H9 (cell line): ENCODE measurements at regions not wholly inside any gene's neighbourhood (a gene's known extent, or its start where the extent isn't known, plus 50 kb on each side); places are given as distances from the start of the nearest gene placed in this dataset.

ENCODE experiments used
- DNase-seq: peaks from one replicate; pipeline ENCODE4 v3.0.0-alpha.2; 2017
- H2AFZ ChIP-seq: one replicate; pipeline ENCODE4 v1.6.1; 2013; ENCODE audit warnings: mild to moderate bottlenecking, low read length, control low read depth, moderate library complexity
- H2AK5ac ChIP-seq: 2 replicates; pipeline ENCODE4 v1.6.1; 2013; ENCODE audit warnings: low read length, control low read depth, mixed read lengths; ENCODE audit not compliant: insufficient read length
- H2BK120ac ChIP-seq: one replicate; pipeline ENCODE4 v1.6.1; 2013; ENCODE audit warnings: low read depth, mild to moderate bottlenecking, low read length, control low read depth, inconsistent platforms; ENCODE audit not compliant: poor library complexity, severe bottlenecking
- H2BK12ac ChIP-seq: 2 replicates; pipeline ENCODE4 v1.6.1; 2013; ENCODE audit warnings: low read length, control low read depth, mixed read lengths, low read depth; ENCODE audit not compliant: insufficient read length
- H2BK15ac ChIP-seq: 2 replicates; pipeline ENCODE4 v1.6.1; 2013; ENCODE audit warnings: low read depth, low read length, control low read depth
- H2BK20ac ChIP-seq: one replicate; pipeline ENCODE4 v1.6.1; 2013; ENCODE audit warnings: low read depth, mild to moderate bottlenecking, low read length, control low read depth, inconsistent platforms; ENCODE audit not compliant: poor library complexity, severe bottlenecking
- H2BK5ac ChIP-seq: 2 replicates; pipeline ENCODE4 v1.6.1; 2013; ENCODE audit warnings: low read length, control low read depth, mixed read lengths; ENCODE audit not compliant: insufficient read length
- H3K14ac ChIP-seq: 2 replicates; pipeline ENCODE4 v1.6.1; 2013; ENCODE audit warnings: low read length, control low read depth; ENCODE audit not compliant: insufficient read depth
- H3K18ac ChIP-seq: 2 replicates; pipeline ENCODE4 v1.6.1; 2013; ENCODE audit warnings: low read depth, mild to moderate bottlenecking, mixed read lengths, low read length, control low read depth; ENCODE audit not compliant: insufficient read length
- H3K23ac ChIP-seq: 2 replicates; pipeline ENCODE4 v1.6.1; 2013; ENCODE audit warnings: low read length, control low read depth, mixed read lengths, low read depth; ENCODE audit not compliant: insufficient read length
- H3K23me2 ChIP-seq: 2 replicates; pipeline ENCODE4 v1.6.1; 2013; ENCODE audit warnings: low read depth, mild to moderate bottlenecking, mixed read lengths, low read length, control low read depth; ENCODE audit not compliant: insufficient read length, poor library complexity, severe bottlenecking
- H3K27ac ChIP-seq: 2 replicates; pipeline ENCODE4 v1.5.1; 2013; ENCODE audit warnings: low read length, control low read depth, mixed read lengths, low read depth; ENCODE audit not compliant: insufficient read length
- H3K27me3 ChIP-seq: 2 replicates; pipeline ENCODE4 v1.6.1; 2013; ENCODE audit warnings: low read length, control low read depth, inconsistent platforms; ENCODE audit not compliant: insufficient read depth
- H3K4ac ChIP-seq: 2 replicates; pipeline ENCODE4 v1.6.1; 2013; ENCODE audit warnings: low read depth, mild to moderate bottlenecking, control low read depth, inconsistent platforms, low read length, moderate library complexity
- H3K4me1 ChIP-seq: 2 replicates; pipeline ENCODE4 v1.6.1; 2013; ENCODE audit warnings: low read length, control low read depth, inconsistent platforms; ENCODE audit not compliant: insufficient read depth
- H3K4me2 ChIP-seq: 2 replicates; pipeline ENCODE4 v1.6.1; 2013; ENCODE audit warnings: low read length, control low read depth, mixed read lengths; ENCODE audit not compliant: insufficient read length, insufficient read depth
- H3K56ac ChIP-seq: 2 replicates; pipeline ENCODE4 v1.6.1; 2013; ENCODE audit warnings: low read depth, mild to moderate bottlenecking, mixed read lengths, low read length, control low read depth; ENCODE audit not compliant: insufficient read length
- H3K79me1 ChIP-seq: 2 replicates; pipeline ENCODE4 v1.6.1; 2013; ENCODE audit warnings: low read depth, mild to moderate bottlenecking, moderate library complexity, low read length, control low read depth, inconsistent platforms; ENCODE audit not compliant: insufficient read depth, poor library complexity, severe bottlenecking
- H3K79me2 ChIP-seq: 2 replicates; pipeline ENCODE4 v1.6.1; 2013; ENCODE audit warnings: low read length, control low read depth, inconsistent platforms; ENCODE audit not compliant: insufficient read depth
- H3K9ac ChIP-seq: 2 replicates; pipeline ENCODE4 v1.6.1; 2013; ENCODE audit warnings: low read length, control low read depth, mixed read lengths; ENCODE audit not compliant: insufficient read length; ENCODE audit errors: extremely low read depth
- H3K9me3 ChIP-seq: one replicate; pipeline ENCODE4 v1.6.1; 2013; ENCODE audit warnings: low read depth, low read length, inconsistent platforms; ENCODE audit not compliant: control insufficient read depth
- H3T11ph ChIP-seq: one replicate; pipeline ENCODE4 v1.6.1; 2013; ENCODE audit warnings: mild to moderate bottlenecking, low read length, control low read depth, inconsistent platforms
- H4K20me1 ChIP-seq: one replicate; pipeline ENCODE4 v1.6.1; 2013; ENCODE audit not compliant: control insufficient read depth, insufficient read length, insufficient read depth
- H4K5ac ChIP-seq: 2 replicates; pipeline ENCODE4 v1.6.1; 2013; ENCODE audit warnings: low read depth, mild to moderate bottlenecking, mixed read lengths, low read length, control low read depth; ENCODE audit not compliant: insufficient read length
- H4K8ac ChIP-seq: replicated peaks from 2 replicates; pipeline ENCODE4 v1.6.1; 2013; ENCODE audit warnings: low read length, control low read depth, mixed read lengths, low read depth; ENCODE audit not compliant: insufficient read length
- H4K91ac ChIP-seq: 2 replicates; pipeline ENCODE4 v1.6.1; 2013; ENCODE audit warnings: low read depth, mild to moderate bottlenecking, moderate library complexity, mixed read lengths, low read length, control low read depth; ENCODE audit not compliant: insufficient read length
- H3K27ac Mint-ChIP-seq, 3 experiments: 2 replicates in 2 of 3; 3 replicates in 1 of 3; pipeline ENCODE4 v1.8.0; 2020 to 2021; ENCODE audit warnings: mixed read lengths in 3 of 3, mild to moderate bottlenecking in 1 of 3, moderate library complexity in 1 of 3
- H3K27me3 Mint-ChIP-seq: 2 replicates; pipeline ENCODE4 v1.8.0; 2021; ENCODE audit warnings: low read depth, mild to moderate bottlenecking, moderate library complexity, mixed read lengths
- H3K36me3 Mint-ChIP-seq, 3 experiments: 2 replicates in 2 of 3; 3 replicates in 1 of 3; pipeline ENCODE4 v1.8.0; 2020 to 2021; ENCODE audit warnings: low read depth in 3 of 3, mixed read lengths in 3 of 3; ENCODE audit not compliant: insufficient read depth in 1 of 3
- H3K4me1 Mint-ChIP-seq, 2 experiments: 2 replicates each; pipeline ENCODE4 v1.8.0; 2020; ENCODE audit warnings: mixed read lengths in 2 of 2
- H3K4me3 Mint-ChIP-seq, 2 experiments: 2 replicates in 1 of 2; 3 replicates in 1 of 2; pipeline ENCODE4 v1.8.0; 2020 to 2021; ENCODE audit warnings: mild to moderate bottlenecking in 2 of 2, mixed read lengths in 2 of 2, moderate library complexity in 1 of 2
- H3K9me3 Mint-ChIP-seq, 2 experiments: 2 replicates in 1 of 2; 3 replicates in 1 of 2; pipeline ENCODE4 v1.8.0; 2020; ENCODE audit warnings: mild to moderate bottlenecking in 2 of 2, mixed read lengths in 2 of 2, moderate library complexity in 1 of 2
- CTCF ChIP-seq: fragments of 200-600 bp; sonication (generic); conservative IDR thresholded peaks from 3 replicates; pipeline ENCODE4 v1.8.0; 2021; ENCODE audit warnings: antibody characterized with exemption, mild to moderate bottlenecking
- WGBS: extraction: QIAGEN DNeasy Blood & Tissue Kit; methylation state at CpG from one replicate; pipeline ENCODE4 v1.1.7; 2013; ENCODE audit warnings: missing lambda C conversion rate, low lambda C conversion rate, mixed read lengths; ENCODE audit not compliant: insufficient read length; ENCODE audit errors: extremely low coverage; 5-methylcytosine and 5-hydroxymethylcytosine counted together

GRCh38 chr16:87249425-87249824, 67.8 kb downstream of the C16orf95 start:
- Mint-ChIP-seq H3K4me3 (no peak overlapping the region), H3K27me3 (peaks cover 5% of the 10 kb centered on the region), H3K27ac (no peak overlapping the region), H3K4me1 (peaks cover 13 to 17% of the 10 kb centered on the region in 2 experiments), H3K36me3 (no peaks in the 10 kb centered on the region), H3K9me3 (no peaks in the 10 kb centered on the region)
- no peak overlapping the region for H4K8ac ChIP-seq
- H4K5ac ChIP-seq = no peak overlapping the region
- no peak overlapping the region for H2BK12ac ChIP-seq
- no peak overlapping the region for H2AK5ac ChIP-seq
- H2BK20ac ChIP-seq = no peak overlapping the region
- H3K27me3 ChIP-seq = no peaks in the 10 kb centered on the region
- H3K4me2 ChIP-seq = no peak overlapping the region
- H2AFZ ChIP-seq = no peak overlapping the region
- H3K9me3 ChIP-seq = no peaks in the 10 kb centered on the region
- no peak overlapping the region for H4K91ac ChIP-seq
- no peaks in the 10 kb centered on the region for H3K23me2 ChIP-seq
- no peaks in the 10 kb centered on the region for H4K20me1 ChIP-seq
- H3K18ac ChIP-seq = no peak overlapping the region
- H3K4me1 ChIP-seq = peaks cover 3% of the 10 kb centered on the region; the same call in 1 of the 2 replicates
- H3K23ac ChIP-seq = no peak overlapping the region
- H3K27ac ChIP-seq = no peak overlapping the region
- DNase-seq = no peak
- no peak overlapping the region for H3K9ac ChIP-seq
- H2BK15ac ChIP-seq = no peak overlapping the region
- no peak overlapping the region for H3T11ph ChIP-seq
- H3K56ac ChIP-seq = no peak overlapping the region
- H3K79me2 ChIP-seq = no peaks in the 10 kb centered on the region
- TF ChIP-seq CTCF = no peak
- H2BK120ac ChIP-seq = no peak overlapping the region
- H3K4ac ChIP-seq = no peak overlapping the region
- no CpG with 5 or more reads among the region's 10 CpGs for WGBS
- no peak overlapping the region for H2BK5ac ChIP-seq
- no peaks in the 10 kb centered on the region for H3K79me1 ChIP-seq
- no peak overlapping the region for H3K14ac ChIP-seq
